ENCODE measurements at regions not wholly inside any gene's neighbourhood (a gene's known extent, or its start where the extent isn't known, plus 50 kb on each side); places are given as distances from the start of the nearest gene placed in this dataset.

- intact Hi-C loops (cut with DNase I) = no loop called here
- Histone ChIP-seq H3K4me1 (no peaks in the 10 kb centered on the region), H3K27ac (no peak overlapping the region), H3K9me3 (no peaks in the 10 kb centered on the region), H3K27me3 (no peaks in the 10 kb centered on the region), H3K36me3 (no peaks in the 10 kb centered on the region), H3K4me3 (no peak overlapping the region)
- no peak for TF ChIP-seq CTCF (IDR thresholded peaks at IDR 0.05)
- DNase-seq (ENCODE audit: low spot score in 2 of 2) = no peak
Measured at GRCh38 chr3:127394031-127394430, 106.2 kb upstream of the PRR20G start.

DNA sequence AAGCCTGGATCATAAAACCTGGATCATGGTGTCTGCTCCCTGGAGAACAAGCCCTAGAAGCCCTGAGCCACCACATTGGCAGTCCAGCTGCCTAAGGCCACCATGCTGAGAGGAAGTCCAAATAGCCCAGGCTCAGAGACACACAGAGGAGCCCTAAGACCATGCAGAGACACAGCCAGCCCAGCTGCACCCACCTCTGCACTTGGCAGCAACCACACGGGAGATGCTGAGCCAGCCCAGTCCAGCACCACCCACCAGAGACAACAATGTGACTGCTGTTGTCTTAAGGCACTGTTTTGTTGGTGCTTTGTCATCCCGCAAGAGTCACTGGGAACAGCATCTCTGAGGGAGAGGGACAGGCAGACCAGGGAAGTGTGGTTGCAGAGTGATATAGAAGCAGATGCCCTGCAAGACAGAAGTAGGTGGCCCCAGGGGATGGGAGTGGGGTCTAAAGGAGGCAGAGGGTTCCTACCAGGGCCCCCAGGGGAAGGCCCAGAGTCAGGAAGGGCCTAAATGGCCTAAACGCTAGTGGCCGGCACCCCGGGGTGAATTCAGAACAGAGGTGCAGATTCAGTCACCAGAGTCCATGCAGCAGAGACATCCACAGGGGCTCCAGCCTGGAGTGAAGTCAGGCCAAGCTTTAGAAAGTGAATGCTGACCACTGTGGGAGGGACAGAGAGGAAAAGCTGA is 105.4 kb upstream of the PRR20G start:
- DNase-seq (ENCODE audit: low spot score in 2 of 2) = peak in 1 of 2 donors; percentile 38

GRCh38 chr3:127392156-127392490 is 104.3 kb upstream of the PRR20G start:
- Histone ChIP-seq H3K9me3 (no peaks in the 10 kb centered on the region), H3K36me3 (no peaks in the 10 kb centered on the region), H3K4me1 (no peaks in the 10 kb centered on the region), H3K4me3 (no peak overlapping the region), H3K27ac (no peak overlapping the region), H3K27me3 (no peaks in the 10 kb centered on the region)
- intact Hi-C loops (cut with DNase I) = no loop called here
- TF ChIP-seq CTCF (IDR thresholded peaks at IDR 0.05) = no peak
- no peak for DNase-seq (ENCODE audit: low spot score in 2 of 2)

More for the DNA sequence above, 105.4 kb upstream of the PRR20G start:
- Histone ChIP-seq H3K4me3 (no peak overlapping the region), H3K27ac (no peak overlapping the region), H3K36me3 (no peaks in the 10 kb centered on the region), H3K9me3 (no peaks in the 10 kb centered on the region), H3K4me1 (no peaks in the 10 kb centered on the region), H3K27me3 (no peaks in the 10 kb centered on the region)
- TF ChIP-seq CTCF (IDR thresholded peaks at IDR 0.05) = no peak
- intact Hi-C loops (cut with DNase I) = no loop called here

- Histone ChIP-seq H3K9me3 (no peaks in the 10 kb centered on the region), H3K27ac (no peak overlapping the region), H3K4me1 (no peaks in the 10 kb centered on the region), H3K36me3 (no peaks in the 10 kb centered on the region), H3K27me3 (no peaks in the 10 kb centered on the region), H3K4me3 (no peak overlapping the region)
- peak in 1 of 2 donors; percentile 43 for DNase-seq (ENCODE audit: low spot score in 2 of 2)
- intact Hi-C loops (cut with DNase I) = no loop called here
- no peak for TF ChIP-seq CTCF (IDR thresholded peaks at IDR 0.05)
Measured at GRCh38 chr3:127391436-127392155, 103.8 kb upstream of the PRR20G start.

- H3K27me3 ChIP-seq = no peaks in the 10 kb centered on the region
- no peaks in the 10 kb centered on the region for H3K36me3 ChIP-seq
- H3K4me3 ChIP-seq = no peak overlapping the region
- H3K4me1 ChIP-seq = no peaks in the 10 kb centered on the region
- TF ChIP-seq CTCF (IDR thresholded peaks at IDR 0.05) = no peak
- no peak for DNase-seq (ENCODE audit: low spot score in 2 of 2)
- H3K9me3 ChIP-seq = no peaks in the 10 kb centered on the region
- intact Hi-C loops (cut with DNase I) = no loop called here
- H3K27ac ChIP-seq = no peak overlapping the region
Measured at GRCh38 chr3:127390365-127391025, 102.6 kb upstream of the PRR20G start.

Measured in ascending aorta (tissue), 2 donors.